MCF 10A (cell line): ENCODE measurements at regions not wholly inside any gene's neighbourhood (a gene's known extent, or its start where the extent isn't known, plus 50 kb on each side); places are given as distances from the start of the nearest gene placed in this dataset.

Experiments
- BruUV-seq: library from RNA; stranded (reverse); fragments of 400-500 nt; replicated peaks from 2 replicates; lab custom pipeline; 2021; lab: Mats Ljungman, UMichigan
- CTCF ChIA-PET: fragments of 300-600 bp; sonication (Branson Sonifier 250); formaldehyde crosslinking; extraction: SDS; loops from one replicate; lab custom pipeline; 2021; ENCODE audit warnings: antibody characterized with exemption, inconsistent platforms; lab: Yijun Ruan, JAX
- POLR2A ChIA-PET: fragments of 300-600, 350-650 bp; sonication (Branson Sonifier 250); formaldehyde crosslinking; extraction: SDS; loops from one replicate; lab custom pipeline; 2020; ENCODE audit warnings: antibody characterized with exemption, inconsistent platforms; lab: Yijun Ruan, JAX
- DNase-seq: peaks from one replicate; pipeline ENCODE4 v3.0.0-alpha.2; 2018; ENCODE audit not compliant: unreplicated experiment
- H3K27ac Mint-ChIP-seq: one replicate; pipeline ENCODE4 v1.8.0; 2022; ENCODE audit warnings: mild to moderate bottlenecking, low read depth, mixed read lengths; ENCODE audit not compliant: unreplicated experiment
- H3K27me3 Mint-ChIP-seq: one replicate; pipeline ENCODE4 v1.8.0; 2022; ENCODE audit warnings: mixed read lengths; ENCODE audit not compliant: insufficient read depth, unreplicated experiment
- H3K36me3 Mint-ChIP-seq: one replicate; pipeline ENCODE4 v1.8.0; 2022; ENCODE audit warnings: mild to moderate bottlenecking, moderate library complexity, mixed read lengths; ENCODE audit not compliant: insufficient read depth, unreplicated experiment
- H3K4me1 Mint-ChIP-seq: one replicate; pipeline ENCODE4 v1.8.0; 2022; ENCODE audit warnings: mixed read lengths; ENCODE audit not compliant: insufficient read depth, unreplicated experiment
- H3K4me3 Mint-ChIP-seq: one replicate; pipeline ENCODE4 v1.8.0; 2022; ENCODE audit warnings: mild to moderate bottlenecking, moderate library complexity, mixed read lengths; ENCODE audit not compliant: unreplicated experiment
- H3K9me3 Mint-ChIP-seq: one replicate; pipeline ENCODE4 v1.8.0; 2022; ENCODE audit warnings: mixed read lengths; ENCODE audit not compliant: unreplicated experiment
- CTCF ChIP-seq: fragments of 200-600 bp; IDR thresholded peaks from one replicate; pipeline ENCODE4 v1.8.0; 2022; ENCODE audit warnings: antibody characterized with exemption, mild to moderate bottlenecking; ENCODE audit not compliant: unreplicated experiment
- intact Hi-C: fragments of 100-400 bp; cut with micrococcal nuclease; formaldehyde crosslinking; loops from 2 replicates; pipeline ENCODE4 v1.14.1; 2022

- H3K9me3 Mint-ChIP-seq = no peaks in the 10 kb centered on the region
- DNase-seq = no peak
- ChIA-PET CTCF (interaction anchor here (0.7 kb wide), 1 partner anchor 198 kb away, joined by 4 read pairs; no protein-coding TSS in a partner anchor), POLR2A (no interaction called here)
- intact Hi-C loops = no loop called here
- TF ChIP-seq CTCF = no peak
- H3K4me3 Mint-ChIP-seq = no peak overlapping the region
- H3K27ac Mint-ChIP-seq = no peak overlapping the region
- peaks cover 26% of the 10 kb centered on the region for H3K27me3 Mint-ChIP-seq
- no peaks in the 10 kb centered on the region for H3K36me3 Mint-ChIP-seq
- BruUV-seq = no TSS peak
- no peaks in the 10 kb centered on the region for H3K4me1 Mint-ChIP-seq
Measured at GRCh38 chr2:198807131-198807530, 650.6 kb downstream of the SATB2 start.

GRCh38 chr2:198795419-198795818 lies 662.3 kb downstream of the SATB2 start:
- TF ChIP-seq CTCF = no peak
- Mint-ChIP-seq H3K36me3 (no peaks in the 10 kb centered on the region), H3K9me3 (no peaks in the 10 kb centered on the region), H3K27me3 (peaks cover 41% of the 10 kb centered on the region), H3K4me1 (no peaks in the 10 kb centered on the region), H3K27ac (no peak overlapping the region), H3K4me3 (no peak overlapping the region)
- ChIA-PET POLR2A (no interaction called here), CTCF (no interaction called here)
- intact Hi-C loops = no loop called here
- no TSS peak for BruUV-seq
- DNase-seq = no peak

DNA sequence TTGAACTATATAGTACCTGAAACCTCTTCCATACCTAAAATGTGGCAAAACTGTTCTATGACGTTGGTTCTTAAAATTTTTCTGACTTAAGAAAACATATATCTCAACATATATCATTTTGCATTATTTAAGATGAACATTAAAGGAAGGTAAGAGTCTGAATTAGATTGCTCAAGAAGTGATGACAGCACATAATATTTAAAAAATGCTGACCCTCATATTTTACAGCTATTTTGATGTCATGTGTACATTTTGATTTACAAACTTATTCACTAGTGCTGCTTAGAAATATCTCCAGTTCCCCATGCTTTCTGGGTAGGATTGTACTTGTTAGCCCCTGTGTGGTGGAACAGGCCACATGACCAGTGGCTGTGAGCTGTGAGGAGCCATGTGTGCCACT lies 666.1 kb downstream of the SATB2 start:
- Mint-ChIP-seq H3K9me3 (no peaks in the 10 kb centered on the region), H3K36me3 (no peaks in the 10 kb centered on the region), H3K4me1 (no peaks in the 10 kb centered on the region), H3K27me3 (peaks cover 55% of the 10 kb centered on the region), H3K4me3 (no peak overlapping the region), H3K27ac (no peak overlapping the region)
- TF ChIP-seq CTCF = no peak
- intact Hi-C loops = no loop called here
- ChIA-PET POLR2A (interaction anchor here (0.5 kb wide), 1 partner anchor 1064 kb away, joined by 3 read pairs; no protein-coding TSS in a partner anchor), CTCF (no interaction called here)
- DNase-seq = no peak
- no TSS peak for BruUV-seq

GRCh38 chr2:198788676-198789075 lies 669.1 kb downstream of the SATB2 start:
- H3K27ac Mint-ChIP-seq = no peak overlapping the region

More at GRCh38 chr2:198788676-198789075, 669.1 kb downstream of the SATB2 start:
- intact Hi-C loops = no loop called here
- ChIA-PET POLR2A (no interaction called here), CTCF (no interaction called here)
- Mint-ChIP-seq H3K4me3 (no peak overlapping the region), H3K36me3 (no peaks in the 10 kb centered on the region), H3K4me1 (no peaks in the 10 kb centered on the region), H3K27me3 (peaks cover 64% of the 10 kb centered on the region), H3K9me3 (no peaks in the 10 kb centered on the region)
- no peak for TF ChIP-seq CTCF
- DNase-seq = no peak
- BruUV-seq = no TSS peak
